Psoas muscle (tissue), 7 donors: ENCODE measurements at regions not wholly inside any gene's neighbourhood (a gene's known extent, or its start where the extent isn't known, plus 50 kb on each side); places are given as distances from the start of the nearest gene placed in this dataset.

ENCODE experiments used
- ATAC-seq, 4 donors: fragments of 200-7000 bp; cut with Tn5 transposase; one replicate each; pipeline ENCODE4 v1.9.1; 2020; ENCODE audit warnings: moderate library complexity in 3 of 4, mild to moderate bottlenecking in 2 of 4
- DNase-seq, 2 donors: peaks; one replicate each; pipeline ENCODE4 v3.0.0-alpha.2; 2020
- H3K27ac ChIP-seq: fragments of 200-600 bp; one replicate; pipeline ENCODE4 v1.8.0; 2022
- H3K27me3 ChIP-seq, 3 donors: fragments of 200-600 bp in 1 of 3; one replicate each; pipeline versions ENCODE4 v1.6.1 to v1.8.0; 2013 to 2022; ENCODE audit warnings: low read length in 2 of 3, mild to moderate bottlenecking in 2 of 3, moderate library complexity in 1 of 3; ENCODE audit not compliant: insufficient read depth in 3 of 3
- H3K36me3 ChIP-seq, 2 donors: fragments of 200-600 bp in 1 of 2; one replicate each; pipeline versions ENCODE4 v1.6.1 to v1.8.0; 2013 to 2022; ENCODE audit warnings: low read depth in 1 of 2, mild to moderate bottlenecking in 1 of 2, moderate library complexity in 1 of 2; ENCODE audit not compliant: insufficient read depth in 1 of 2
- H3K4me1 ChIP-seq: fragments of 200-600 bp; one replicate; pipeline ENCODE4 v1.8.0; 2022
- H3K4me3 ChIP-seq: fragments of 200-600 bp; one replicate; pipeline ENCODE4 v1.8.0; 2022; ENCODE audit warnings: mild to moderate bottlenecking
- H3K9me3 ChIP-seq: fragments of 200-600 bp; one replicate; pipeline ENCODE4 v1.8.0; 2022
- WGBS, 3 donors: extraction: QIAGEN DNeasy Blood & Tissue Kit; methylation state at CpG; one replicate each; pipeline versions ENCODE4 v1.1.6 to v1.1.7; 2013; 5-methylcytosine and 5-hydroxymethylcytosine counted together
- intact Hi-C, 2 donors: fragments of 100-400 bp; cut with DNase I; formaldehyde crosslinking; loops; one replicate each; pipeline versions ENCODE4 v1.11.0 to v1.14.2; 2022
- TF ChIP-seq, protein P1 (sequence below): fragments of 200-600 bp; IDR thresholded peaks from one replicate; pipeline ENCODE4 v1.8.0; 2022; ENCODE audit warnings: antibody characterized with exemption
- donor health status: healthy with polysubstance abuse.
- donor health status: DM: no; HTN: no; CAD: no; lungs with moderate emphysema.
- donor health status: Bipolar disorder and iron deficiency.
- donor health status: healthy.
- donor health status: DM: yes; HTN: yes; CAD: no.
- donor health status: DM: no; HTN: no; CAD: no.
- donor health status: DM: yes; HTN: yes; CAD: no.

DNA sequence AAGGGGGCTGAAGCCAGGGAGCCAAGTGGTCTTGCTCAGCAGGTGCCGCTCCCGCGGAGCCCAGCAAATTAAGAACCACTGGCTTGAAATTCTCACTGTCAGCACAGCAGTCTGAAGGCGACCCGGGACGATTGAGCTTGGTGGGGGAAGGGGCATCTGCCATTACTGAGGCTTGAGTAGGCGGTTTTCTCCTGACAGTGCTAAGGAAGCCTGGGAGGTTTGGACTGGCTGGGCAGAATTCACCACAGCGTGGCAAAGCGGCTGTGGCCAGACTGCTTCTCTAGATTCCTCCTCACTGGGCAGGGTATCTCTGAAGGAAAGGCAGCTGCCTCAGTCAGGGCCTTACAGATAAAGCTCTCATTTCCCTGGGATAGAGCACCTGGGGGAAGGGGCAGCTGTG, 57.0 kb upstream of the GPR149 start:
- H3K4me1 ChIP-seq = no peaks in the 10 kb centered on the region
- WGBS, 3 donors = 50 to 61% (median 60%) methylated on average over 9 of the region's 9 CpGs
- TF ChIP-seq, protein P1, sequence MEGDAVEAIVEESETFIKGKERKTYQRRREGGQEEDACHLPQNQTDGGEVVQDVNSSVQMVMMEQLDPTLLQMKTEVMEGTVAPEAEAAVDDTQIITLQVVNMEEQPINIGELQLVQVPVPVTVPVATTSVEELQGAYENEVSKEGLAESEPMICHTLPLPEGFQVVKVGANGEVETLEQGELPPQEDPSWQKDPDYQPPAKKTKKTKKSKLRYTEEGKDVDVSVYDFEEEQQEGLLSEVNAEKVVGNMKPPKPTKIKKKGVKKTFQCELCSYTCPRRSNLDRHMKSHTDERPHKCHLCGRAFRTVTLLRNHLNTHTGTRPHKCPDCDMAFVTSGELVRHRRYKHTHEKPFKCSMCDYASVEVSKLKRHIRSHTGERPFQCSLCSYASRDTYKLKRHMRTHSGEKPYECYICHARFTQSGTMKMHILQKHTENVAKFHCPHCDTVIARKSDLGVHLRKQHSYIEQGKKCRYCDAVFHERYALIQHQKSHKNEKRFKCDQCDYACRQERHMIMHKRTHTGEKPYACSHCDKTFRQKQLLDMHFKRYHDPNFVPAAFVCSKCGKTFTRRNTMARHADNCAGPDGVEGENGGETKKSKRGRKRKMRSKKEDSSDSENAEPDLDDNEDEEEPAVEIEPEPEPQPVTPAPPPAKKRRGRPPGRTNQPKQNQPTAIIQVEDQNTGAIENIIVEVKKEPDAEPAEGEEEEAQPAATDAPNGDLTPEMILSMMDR = no peak
- ATAC-seq (no peak), DNase-seq (peak in 1 of 2 donors; percentile 36)
- no peaks in the 10 kb centered on the region for H3K27me3 ChIP-seq
- no peaks in the 10 kb centered on the region for H3K36me3 ChIP-seq
- no peaks in the 10 kb centered on the region for H3K9me3 ChIP-seq
- intact Hi-C loops = no loop called here
- no peak overlapping the region for H3K27ac ChIP-seq
- H3K4me3 ChIP-seq = no peak overlapping the region

DNA sequence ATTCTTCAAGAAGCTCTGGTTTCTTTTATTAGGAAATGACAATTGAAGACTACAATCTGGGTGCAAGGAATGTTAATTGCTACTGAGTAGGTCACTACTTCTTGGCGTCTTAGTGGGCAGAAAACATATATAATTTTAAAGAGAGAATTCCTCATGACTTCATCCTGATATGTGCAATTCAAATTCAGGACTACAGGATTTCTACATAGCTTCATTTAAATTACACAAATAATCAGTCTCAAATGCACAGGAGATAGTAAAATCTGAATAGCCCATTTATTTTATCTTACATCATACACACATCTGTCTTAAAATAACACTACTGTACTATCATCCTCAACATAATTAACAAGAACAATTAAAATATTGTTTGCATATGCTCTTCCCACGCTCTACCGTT, 52.5 kb upstream of the GPR149 start:
- Histone ChIP-seq H3K36me3 (no peaks in the 10 kb centered on the region), H3K4me3 (no peak overlapping the region), H3K4me1 (no peaks in the 10 kb centered on the region), H3K27me3 (no peaks in the 10 kb centered on the region), H3K27ac (no peak overlapping the region), H3K9me3 (no peaks in the 10 kb centered on the region)
- DNase-seq (no peak), ATAC-seq (no peak)
- WGBS, 3 donors = 80 to 85% (median 83%) methylated on average over 3 of the region's 3 CpGs
- TF ChIP-seq, protein P1 = no peak
- intact Hi-C loops = no loop called here

DNA sequence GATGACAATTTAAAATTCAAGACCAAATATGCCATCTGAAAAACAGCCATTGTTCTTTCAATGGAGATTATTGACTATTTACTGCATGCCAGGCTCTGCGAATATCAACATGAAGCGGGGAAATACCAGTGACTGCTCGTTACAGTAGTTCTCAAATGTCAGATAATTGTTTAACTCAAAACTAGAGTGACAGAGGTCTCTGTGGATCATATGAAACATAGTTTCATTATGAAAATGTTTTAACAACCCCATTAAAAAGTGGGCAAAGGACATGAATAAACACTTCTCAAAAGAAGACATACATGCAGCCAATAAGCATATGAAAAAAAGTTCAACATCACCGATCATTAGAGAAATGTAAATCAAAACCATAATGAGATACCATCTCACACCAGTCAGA, 50.0 kb upstream of the GPR149 start:
- no peak overlapping the region for H3K27ac ChIP-seq
- H3K36me3 ChIP-seq = no peaks in the 10 kb centered on the region
- no peaks in the 10 kb centered on the region for H3K9me3 ChIP-seq
- ATAC-seq = no peak
- no peaks in the 10 kb centered on the region for H3K27me3 ChIP-seq
- 87 to 93% (median 92%) methylated on average over 4 of the region's 4 CpGs for WGBS, 3 donors
- H3K4me1 ChIP-seq = no peaks in the 10 kb centered on the region
- DNase-seq = no peak
- no peak overlapping the region for H3K4me3 ChIP-seq
- TF ChIP-seq, protein P1 = no peak
- intact Hi-C loops = no loop called here
